Heart right ventricle (tissue), 16 donors: ENCODE measurements at regions not wholly inside any gene's neighbourhood (a gene's known extent, or its start where the extent isn't known, plus 50 kb on each side); places are given as distances from the start of the nearest gene placed in this dataset.
"Not testable (repeated sequence)": the region's sequence is repeated elsewhere in the genome, so short reads cannot be mapped to it uniquely, and the experiment has no call there.

Source experiments
- ATAC-seq, 8 donors: fragments of 200-7000 bp; cut with Tn5 transposase; one replicate each; pipeline ENCODE4 v1.9.1; 2020; ENCODE audit warnings: mild to moderate bottlenecking in 8 of 8, moderate library complexity in 8 of 8, moderate number of reproducible peaks in 1 of 8
- DNase-seq, 2 donors: peaks; one replicate each; pipeline ENCODE4 v3.0.0-alpha.2; 2020
- H3K27ac ChIP-seq, 10 donors: fragments of 200-600 bp; sonication (generic) in 2 of 10; one replicate each; pipeline versions ENCODE4 v1.5.0 to v1.8.0; 2020 to 2022; ENCODE audit warnings: mild to moderate bottlenecking in 3 of 10
- H3K27me3 ChIP-seq, 7 donors: fragments of 200-600 bp; one replicate each; pipeline ENCODE4 v1.8.0; 2021 to 2022; ENCODE audit warnings: mild to moderate bottlenecking in 2 of 7
- H3K36me3 ChIP-seq, 9 donors: fragments of 200-600 bp; sonication (generic) in 1 of 9; one replicate each; pipeline versions ENCODE4 v1.5.0 to v1.8.0; 2020 to 2022; ENCODE audit warnings: mild to moderate bottlenecking in 2 of 9
- H3K4me1 ChIP-seq, 9 donors: fragments of 200-600 bp; sonication (generic) in 1 of 9; one replicate each; pipeline versions ENCODE4 v1.5.0 to v1.8.0; 2020 to 2022; ENCODE audit warnings: mild to moderate bottlenecking in 4 of 9
- H3K4me3 ChIP-seq, 10 donors: fragments of 200-600 bp; sonication (generic) in 2 of 10; one replicate each; pipeline versions ENCODE4 v1.5.0 to v1.8.0; 2020 to 2022; ENCODE audit warnings: mild to moderate bottlenecking in 7 of 10, moderate library complexity in 2 of 10
- H3K9me3 ChIP-seq, 11 donors: fragments of 200-600 bp in 10 of 11; sonication (generic) in 2 of 11; one replicate each; pipeline versions ENCODE4 v1.5.0 to v1.8.0; 2013 to 2022; ENCODE audit warnings: mild to moderate bottlenecking in 2 of 11, control low read depth in 1 of 11, moderate library complexity in 1 of 11
- CTCF ChIP-seq, 9 donors: fragments of 200-600 bp; sonication (generic) in 2 of 9; IDR thresholded peaks; one replicate each; pipeline versions ENCODE4 v1.5.0 to v1.8.0; 2021 to 2022; ENCODE audit warnings: antibody characterized with exemption in 9 of 9, mild to moderate bottlenecking in 5 of 9, moderate library complexity in 1 of 9
- WGBS, 2 donors: extraction: QIAGEN DNeasy Blood & Tissue Kit; methylation state at CpG; one replicate each; pipeline ENCODE4 v1.1.7; 2013; ENCODE audit warnings: inconsistent platforms in 1 of 2; 5-methylcytosine and 5-hydroxymethylcytosine counted together
- intact Hi-C, 10 donors: fragments of 100-400 bp; cut with DNase I; formaldehyde crosslinking; loops; one replicate each; pipeline versions ENCODE4 v1.11.1 to v1.14.2; 2022
- donor health status: Arrhythmogenic right ventricular cardiomyopathy.
- donor health status: ischemic (EF 13 %, LVEDD 7.1; RV severe dilation, severe dysfunction).
- donor health status: healthy with polysubstance abuse.
- donor health status: DM: no; HTN: yes; CAD: no.
- donor health status: DM: no; HTN: no; CAD: no.
- donor health status: ischemic (EF 25% LVEDD 6.9; RV normal size, moderate dysfunction).
- donor health status: ischemic (EF 25% LVEDD 5.7; RV mildly dilated, moderate dysfunction).
- donor health status: healthy.
- donor health status: DM: yes; HTN: yes; CAD: no.
- donor health status: Ischemic cardiomyopathy.
- donor health status: ischemic (EF 35%, LVEDD 5.7; RV mildly dilated, moderate dysfunction).
- donor health status: nonischemic (EF 11% LVEDD 7.7; RV severe dilation, severe dysfunction).
- donor health status: DM: yes; HTN: yes; CAD: no.
- donor health status: PGD.
- donor health status: ischemic (EF 29% LVEDD 5.4; RV normal size, mild dysfunction).
- donor health status: nonischemic (EF 23%, LVEDD 6.1; RV moderate dilation, normal function).

DNA sequence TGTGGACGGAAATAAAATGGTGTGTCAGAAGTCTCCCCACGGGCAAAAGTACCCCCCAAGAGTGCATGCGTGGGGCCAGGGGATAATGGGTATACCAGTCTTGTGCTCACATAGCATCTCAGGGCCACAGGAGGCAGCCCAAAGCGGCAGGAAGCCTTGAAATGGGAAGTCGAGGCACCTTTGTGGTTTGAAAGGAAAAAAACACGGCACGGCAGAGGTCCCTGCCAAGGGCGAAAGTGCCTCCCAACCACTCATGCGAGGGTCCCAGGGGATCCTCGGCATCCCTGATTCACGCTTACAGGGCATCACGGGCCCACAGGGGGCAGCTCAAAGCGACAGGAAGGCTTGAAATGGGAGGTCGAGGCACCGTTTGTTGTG is 583.2 kb downstream of the ALG10 start:
- no peak for TF ChIP-seq CTCF (IDR thresholded peaks at IDR 0.05)
- ATAC-seq (no peak), DNase-seq (no peak)
- Histone ChIP-seq H3K36me3 (no peaks in the 10 kb centered on the region), H3K27me3 (no peaks in the 10 kb centered on the region), H3K27ac (no peak overlapping the region), H3K4me1 (no peaks in the 10 kb centered on the region), H3K9me3 (peaks cover 0 to 98% (median 36%) of the 10 kb centered on the region in 11 donors), H3K4me3 (no peak overlapping the region)
- WGBS, 2 donors, result 60 to 62% methylated on average over 15 of the region's 15 CpGs
- intact Hi-C loops, result no loop called here

- WGBS, 2 donors, result 58 to 63% methylated on average over 27 of the region's 27 CpGs
- Histone ChIP-seq H3K27ac (no peak overlapping the region), H3K4me1 (no peaks in the 10 kb centered on the region), H3K36me3 (no peaks in the 10 kb centered on the region), H3K27me3 (no peaks in the 10 kb centered on the region), H3K4me3 (no peak overlapping the region), H3K9me3 (peaks cover 0 to 98% (median 34%) of the 10 kb centered on the region in 11 donors)
- no peak for DNase-seq
- intact Hi-C loops, result no loop called here
- ATAC-seq, result no peak
- no peak for TF ChIP-seq CTCF (IDR thresholded peaks at IDR 0.05)
These were observed 583.9 kb downstream of the ALG10 start for GRCh38 chr12:34605955-34606748.

DNA sequence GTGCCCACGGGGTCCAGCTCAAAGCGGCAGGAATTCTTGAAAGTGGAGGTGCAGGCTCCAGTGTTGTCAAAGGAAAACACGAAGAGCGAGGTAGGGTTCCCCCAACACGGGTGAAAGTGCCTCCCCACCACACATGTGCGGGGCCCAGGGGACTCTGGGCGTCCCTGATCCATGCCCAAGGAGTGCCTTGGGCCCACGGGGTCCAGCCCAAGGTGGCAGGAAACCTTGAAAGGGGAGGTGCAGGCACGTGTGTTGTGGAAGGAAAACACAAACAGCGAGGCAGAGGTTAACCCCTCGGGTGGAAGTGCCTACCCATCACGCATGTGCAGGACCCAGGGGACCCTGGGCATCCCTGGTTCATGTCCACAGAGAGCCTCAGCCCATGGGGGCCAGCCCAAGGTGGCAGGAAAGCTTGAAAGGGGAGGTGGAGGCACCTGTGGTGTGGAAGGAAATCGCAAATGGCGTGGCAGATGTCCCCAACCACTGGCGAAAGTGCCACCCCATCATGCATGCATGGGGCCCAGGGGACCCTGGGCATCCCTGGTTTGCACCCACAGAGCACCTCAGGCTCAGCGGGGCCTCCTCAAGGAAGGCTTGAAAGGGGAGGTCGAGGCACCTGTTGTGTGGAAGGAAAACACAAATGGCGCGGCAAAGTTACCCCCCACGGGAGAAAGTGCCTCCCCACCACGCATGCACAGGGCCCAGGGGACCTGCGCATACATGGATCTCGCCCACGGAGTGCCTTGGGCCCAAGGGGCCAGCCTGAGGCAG is 584.6 kb downstream of the ALG10 start:
- intact Hi-C loops, result no loop called here
- TF ChIP-seq CTCF (IDR thresholded peaks at IDR 0.05), result no peak
- DNase-seq, result no peak
- no peaks in the 10 kb centered on the region for H3K4me1 ChIP-seq
- peaks cover 0 to 91% (median 28%) of the 10 kb centered on the region in 11 donors for H3K9me3 ChIP-seq
- H3K4me3 ChIP-seq, result no peak overlapping the region
- H3K27me3 ChIP-seq, result no peaks in the 10 kb centered on the region
- peak in 1 of 8 donors; percentile 41 for ATAC-seq
- 55 to 57% methylated on average over 24 of the region's 24 CpGs for WGBS, 2 donors
- no peak overlapping the region for H3K27ac ChIP-seq
- H3K36me3 ChIP-seq, result no peaks in the 10 kb centered on the region

GRCh38 chr12:34607520-34608195 is 585.4 kb downstream of the ALG10 start:
- intact Hi-C loops, result no loop called here
- no peak for TF ChIP-seq CTCF (IDR thresholded peaks at IDR 0.05)
- no peaks in the 10 kb centered on the region for H3K4me1 ChIP-seq
- no peaks in the 10 kb centered on the region for H3K27me3 ChIP-seq
- H3K27ac ChIP-seq, result no peak overlapping the region
- no peaks in the 10 kb centered on the region for H3K36me3 ChIP-seq
- peaks cover 0 to 90% (median 28%) of the 10 kb centered on the region in 11 donors for H3K9me3 ChIP-seq
- no peak for DNase-seq
- 58 to 62% methylated on average over 14 of the region's 14 CpGs for WGBS, 2 donors
- ATAC-seq, result no peak
- no peak overlapping the region for H3K4me3 ChIP-seq

DNA sequence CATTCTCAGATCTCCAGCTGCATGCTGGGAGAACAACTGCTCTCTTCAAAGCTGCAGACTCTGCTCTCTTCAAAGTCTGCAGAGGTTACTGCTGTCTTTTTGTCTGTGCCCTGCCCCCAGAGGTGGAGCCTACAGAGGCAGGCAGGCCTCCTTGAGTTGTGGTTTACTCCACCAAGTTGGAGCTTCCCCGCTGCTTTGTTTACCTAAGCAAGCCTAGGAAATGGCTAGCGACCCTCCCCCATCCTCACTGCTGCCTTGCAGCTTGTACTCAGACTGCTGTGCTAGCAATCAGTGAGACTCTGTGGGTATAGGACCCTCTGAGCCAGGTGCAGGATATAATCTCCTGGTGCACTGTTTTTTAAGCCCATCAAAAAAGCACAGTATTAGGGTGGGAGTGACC is 591.7 kb downstream of the ALG10 start:
- H3K36me3 ChIP-seq, H3K4me3 ChIP-seq, H3K27me3 ChIP-seq, H3K27ac ChIP-seq, ATAC-seq, intact Hi-C loops, DNase-seq, H3K4me1 ChIP-seq: not testable (repeated sequence)
- WGBS, 2 donors, result 53 to 56% methylated on average over 2 of the region's 2 CpGs
- H3K9me3 ChIP-seq, result peaks cover 0 to 89% (median 45%) of the 10 kb centered on the region in 11 donors
